ENCODE measurements at regions not wholly inside any gene's neighbourhood (a gene's known extent, or its start where the extent isn't known, plus 50 kb on each side); places are given as distances from the start of the nearest gene placed in this dataset.

DNA sequence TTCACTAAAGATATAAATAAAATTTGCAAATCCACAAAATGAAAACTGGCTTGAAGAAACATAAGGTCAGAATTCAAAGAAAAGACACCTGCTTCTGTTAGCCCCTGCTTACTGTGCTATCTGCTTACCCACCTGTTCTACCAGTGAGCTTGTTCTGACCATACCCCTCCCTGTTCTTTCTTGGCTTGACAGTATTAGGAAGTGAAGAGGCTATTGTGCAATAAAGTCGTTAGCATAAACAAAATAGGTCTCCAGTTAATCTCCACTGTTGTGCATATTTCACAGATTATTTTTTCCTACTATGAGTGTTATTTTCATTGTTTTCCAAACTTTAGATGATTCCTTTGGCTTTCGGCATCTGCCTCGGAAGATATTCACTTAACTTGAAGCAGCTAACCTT lies 322.1 kb downstream of the CCDC85A start:
- no peaks in the 10 kb centered on the region for H3K27me3 ChIP-seq
- intact Hi-C loops (cut with DNase I): no loop called here
- H3K4me1 ChIP-seq: no peaks in the 10 kb centered on the region
- TF ChIP-seq, protein P1, sequence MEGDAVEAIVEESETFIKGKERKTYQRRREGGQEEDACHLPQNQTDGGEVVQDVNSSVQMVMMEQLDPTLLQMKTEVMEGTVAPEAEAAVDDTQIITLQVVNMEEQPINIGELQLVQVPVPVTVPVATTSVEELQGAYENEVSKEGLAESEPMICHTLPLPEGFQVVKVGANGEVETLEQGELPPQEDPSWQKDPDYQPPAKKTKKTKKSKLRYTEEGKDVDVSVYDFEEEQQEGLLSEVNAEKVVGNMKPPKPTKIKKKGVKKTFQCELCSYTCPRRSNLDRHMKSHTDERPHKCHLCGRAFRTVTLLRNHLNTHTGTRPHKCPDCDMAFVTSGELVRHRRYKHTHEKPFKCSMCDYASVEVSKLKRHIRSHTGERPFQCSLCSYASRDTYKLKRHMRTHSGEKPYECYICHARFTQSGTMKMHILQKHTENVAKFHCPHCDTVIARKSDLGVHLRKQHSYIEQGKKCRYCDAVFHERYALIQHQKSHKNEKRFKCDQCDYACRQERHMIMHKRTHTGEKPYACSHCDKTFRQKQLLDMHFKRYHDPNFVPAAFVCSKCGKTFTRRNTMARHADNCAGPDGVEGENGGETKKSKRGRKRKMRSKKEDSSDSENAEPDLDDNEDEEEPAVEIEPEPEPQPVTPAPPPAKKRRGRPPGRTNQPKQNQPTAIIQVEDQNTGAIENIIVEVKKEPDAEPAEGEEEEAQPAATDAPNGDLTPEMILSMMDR (IDR thresholded peaks at IDR 0.05): no peak
- TF ChIP-seq POLR2AphosphoS5 (IDR thresholded peaks at IDR 0.05): no peak
- no peak for TF ChIP-seq POLR2A (IDR thresholded peaks at IDR 0.05)
- TF ChIP-seq EP300 (IDR thresholded peaks at IDR 0.05): no peak
- no peak overlapping the region for H3K27ac ChIP-seq
- 72 to 77% methylated on average over 3 of the region's 3 CpGs for WGBS, 2 donors
- H3K9me3 ChIP-seq: no peaks in the 10 kb centered on the region
- DNase-seq: no peak
- no peaks in the 10 kb centered on the region for H3K36me3 ChIP-seq
- H3K4me3 ChIP-seq: no peak overlapping the region

DNA sequence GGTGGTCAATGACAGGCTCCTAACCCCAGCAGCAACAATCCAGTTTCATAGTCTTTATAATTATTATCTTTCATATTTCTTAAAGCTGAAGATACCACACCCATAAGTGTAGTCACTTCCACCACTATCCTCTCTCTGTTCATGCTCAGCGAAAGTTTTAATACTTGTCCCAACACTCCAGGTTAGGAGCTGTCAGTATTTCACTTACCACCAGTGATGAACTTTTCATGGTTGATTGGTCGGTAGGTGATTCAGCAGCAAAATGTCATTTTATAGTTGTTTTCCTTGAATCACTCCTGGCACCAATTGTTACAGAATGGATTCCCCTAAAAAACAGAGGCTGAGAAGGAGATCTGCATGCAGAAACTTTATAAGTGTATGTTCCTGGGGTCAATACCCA lies 324.9 kb downstream of the CCDC85A start:
- intact Hi-C loops (cut with DNase I): no loop called here
- H3K9me3 ChIP-seq: no peaks in the 10 kb centered on the region
- H3K36me3 ChIP-seq: no peaks in the 10 kb centered on the region
- TF ChIP-seq, protein P1 (IDR thresholded peaks at IDR 0.05): no peak
- TF ChIP-seq POLR2AphosphoS5 (IDR thresholded peaks at IDR 0.05) (no peak), POLR2A (IDR thresholded peaks at IDR 0.05) (no peak), EP300 (IDR thresholded peaks at IDR 0.05) (no peak)
- no peak for DNase-seq
- 85 to 92% methylated on average over 2 of the region's 2 CpGs for WGBS, 2 donors
- H3K27ac ChIP-seq: no peak overlapping the region
- H3K27me3 ChIP-seq: no peaks in the 10 kb centered on the region
- no peaks in the 10 kb centered on the region for H3K4me1 ChIP-seq
- H3K4me3 ChIP-seq: no peak overlapping the region

DNA sequence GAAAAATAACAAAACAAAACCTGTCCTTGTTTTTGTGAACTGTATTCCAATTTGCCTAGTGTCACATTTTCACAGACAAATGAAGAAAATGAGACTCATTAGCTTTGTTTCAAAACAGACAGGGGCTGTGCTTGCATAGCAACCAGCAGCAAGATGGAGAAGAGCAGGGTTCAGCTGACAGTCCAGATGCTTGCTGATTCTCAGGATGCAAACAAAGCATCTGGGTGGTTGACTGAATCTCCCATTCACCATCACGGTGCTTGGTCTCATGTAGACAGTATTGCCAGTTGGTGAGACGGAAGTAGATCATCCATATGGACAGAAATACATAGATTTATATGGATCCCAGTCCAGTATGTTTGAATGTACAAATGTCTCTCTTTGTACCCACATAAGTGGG lies 326.8 kb downstream of the CCDC85A start:
- H3K27me3 ChIP-seq: no peaks in the 10 kb centered on the region
- H3K36me3 ChIP-seq: no peaks in the 10 kb centered on the region
- intact Hi-C loops (cut with DNase I): no loop called here
- H3K4me3 ChIP-seq: no peak overlapping the region
- H3K27ac ChIP-seq: no peak overlapping the region
- TF ChIP-seq EP300 (IDR thresholded peaks at IDR 0.05) (no peak), POLR2AphosphoS5 (IDR thresholded peaks at IDR 0.05) (no peak), POLR2A (IDR thresholded peaks at IDR 0.05) (no peak)
- TF ChIP-seq, protein P1 (IDR thresholded peaks at IDR 0.05): no peak
- no peaks in the 10 kb centered on the region for H3K9me3 ChIP-seq
- 86 to 91% methylated on average over 2 of the region's 2 CpGs for WGBS, 2 donors
- no peaks in the 10 kb centered on the region for H3K4me1 ChIP-seq
- DNase-seq: no peak

DNA sequence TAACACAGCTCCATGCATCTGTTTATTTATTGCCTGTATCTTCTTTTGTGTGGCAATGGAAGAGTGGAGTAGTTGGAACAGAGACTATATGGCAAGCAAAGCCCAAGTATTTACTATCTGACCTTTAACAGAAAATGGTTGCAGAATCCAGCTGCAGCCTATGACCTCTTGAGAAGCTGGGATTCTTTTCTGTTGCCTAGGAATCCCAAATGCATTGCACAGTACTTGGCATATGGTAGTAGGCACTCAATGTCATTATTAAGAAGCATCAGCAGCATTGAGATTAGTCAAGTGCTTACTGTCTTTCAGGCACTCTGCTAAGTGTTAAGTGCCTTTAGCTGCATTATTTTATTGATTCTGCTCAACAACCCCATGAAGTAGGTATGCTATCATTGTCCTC lies 331.6 kb downstream of the CCDC85A start:
- Histone ChIP-seq H3K27ac (no peak overlapping the region), H3K4me1 (no peaks in the 10 kb centered on the region), H3K9me3 (no peaks in the 10 kb centered on the region), H3K4me3 (no peak overlapping the region), H3K27me3 (no peaks in the 10 kb centered on the region), H3K36me3 (no peaks in the 10 kb centered on the region)
- no peak for DNase-seq
- intact Hi-C loops (cut with DNase I): no loop called here
- TF ChIP-seq POLR2AphosphoS5 (IDR thresholded peaks at IDR 0.05) (no peak), EP300 (IDR thresholded peaks at IDR 0.05) (no peak), POLR2A (IDR thresholded peaks at IDR 0.05) (no peak)
- TF ChIP-seq, protein P1 (IDR thresholded peaks at IDR 0.05): no peak

DNA sequence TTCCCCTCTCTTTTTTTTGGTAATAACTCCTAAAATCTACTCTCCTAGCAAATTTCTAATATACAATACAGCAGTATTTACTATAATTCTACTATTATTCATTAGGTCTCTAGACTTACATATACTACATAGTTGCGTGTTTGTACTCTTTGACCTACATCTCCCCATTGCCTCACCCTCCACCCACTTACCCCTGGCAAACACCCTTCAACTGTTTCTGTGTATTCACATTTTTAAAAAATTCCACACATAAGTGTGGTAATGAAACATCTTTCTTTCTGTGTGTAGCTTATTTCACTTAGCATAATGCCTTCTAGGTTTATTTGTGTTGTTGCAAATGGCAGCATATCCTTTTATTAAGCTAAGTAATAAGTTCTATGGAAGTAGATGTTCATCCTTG lies 336.0 kb downstream of the CCDC85A start:
- H3K4me3 ChIP-seq: no peak overlapping the region
- no peak overlapping the region for H3K27ac ChIP-seq
- H3K4me1 ChIP-seq: no peaks in the 10 kb centered on the region
- 88 to 92% methylated on average over 1 of the region's 1 CpG for WGBS, 2 donors
- no peak for DNase-seq
- TF ChIP-seq POLR2A (IDR thresholded peaks at IDR 0.05) (no peak), POLR2AphosphoS5 (IDR thresholded peaks at IDR 0.05) (no peak), EP300 (IDR thresholded peaks at IDR 0.05) (no peak)
- TF ChIP-seq, protein P1 (IDR thresholded peaks at IDR 0.05): no peak
- H3K36me3 ChIP-seq: no peaks in the 10 kb centered on the region
- H3K9me3 ChIP-seq: no peaks in the 10 kb centered on the region
- H3K27me3 ChIP-seq: no peaks in the 10 kb centered on the region
- intact Hi-C loops (cut with DNase I): no loop called here
